Stimulated activated CD8-positive, alpha-beta memory T cell treated with anti-CD3 and anti-CD28 coated beads, Interleukin-15, amount 100 ng/mL, for 4 hours (primary cell): ENCODE measurements at regions not wholly inside any gene's neighbourhood (a gene's known extent, or its start where the extent isn't known, plus 50 kb on each side); places are given as distances from the start of the nearest gene placed in this dataset.
"Not testable (repeated sequence)": the region's sequence is repeated elsewhere in the genome, so short reads cannot be mapped to it uniquely, and the experiment has no call there.

Experiments
- DNase-seq, 2 donors: peaks; one replicate each; pipeline ENCODE4 v3.0.0-alpha.2; 2020; ENCODE audit warnings: low read depth in 2 of 2

DNA sequence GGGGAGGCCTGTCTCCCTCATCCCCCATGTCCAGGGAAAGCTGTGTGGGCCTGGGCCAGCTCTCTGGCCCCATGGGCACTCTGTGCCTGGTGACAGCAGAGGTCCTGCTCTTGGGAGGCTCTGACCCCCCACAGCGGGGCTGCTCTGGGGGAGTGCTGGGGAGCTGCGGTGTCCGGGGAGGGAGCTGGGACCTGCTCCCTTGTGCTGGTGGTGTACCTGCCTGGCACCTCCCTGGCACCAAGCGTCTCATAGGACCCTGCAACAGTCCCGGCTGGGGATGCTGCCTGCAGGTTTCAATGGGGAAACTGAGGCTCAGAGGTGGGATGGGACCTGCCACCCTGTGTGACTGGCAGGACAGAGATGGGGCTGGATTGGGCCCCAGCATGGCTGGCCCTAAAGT is 111.3 kb downstream of the KIF26A start:
- DNase-seq: no peak

DNA sequence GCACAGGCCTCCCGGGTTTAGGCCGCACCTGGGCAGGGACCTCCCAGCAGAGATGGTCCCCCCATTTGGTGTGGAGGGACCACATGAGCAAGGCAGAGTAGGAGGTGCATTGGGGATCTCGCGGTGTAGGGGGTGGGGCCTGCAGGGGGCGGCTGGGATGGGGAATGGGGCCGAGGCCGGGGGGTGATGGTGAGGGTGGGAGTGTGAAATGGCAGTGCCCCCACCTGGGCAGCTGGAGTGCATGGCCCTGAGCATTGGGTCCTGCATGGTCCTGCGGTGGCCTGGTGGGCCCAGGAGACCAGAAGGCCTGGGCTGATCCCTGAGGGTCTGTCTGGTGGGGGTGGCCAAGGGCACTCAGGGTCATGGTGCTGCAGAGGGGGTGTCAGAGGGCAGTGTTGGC is 111.8 kb downstream of the KIF26A start:
- no peak for DNase-seq

DNA sequence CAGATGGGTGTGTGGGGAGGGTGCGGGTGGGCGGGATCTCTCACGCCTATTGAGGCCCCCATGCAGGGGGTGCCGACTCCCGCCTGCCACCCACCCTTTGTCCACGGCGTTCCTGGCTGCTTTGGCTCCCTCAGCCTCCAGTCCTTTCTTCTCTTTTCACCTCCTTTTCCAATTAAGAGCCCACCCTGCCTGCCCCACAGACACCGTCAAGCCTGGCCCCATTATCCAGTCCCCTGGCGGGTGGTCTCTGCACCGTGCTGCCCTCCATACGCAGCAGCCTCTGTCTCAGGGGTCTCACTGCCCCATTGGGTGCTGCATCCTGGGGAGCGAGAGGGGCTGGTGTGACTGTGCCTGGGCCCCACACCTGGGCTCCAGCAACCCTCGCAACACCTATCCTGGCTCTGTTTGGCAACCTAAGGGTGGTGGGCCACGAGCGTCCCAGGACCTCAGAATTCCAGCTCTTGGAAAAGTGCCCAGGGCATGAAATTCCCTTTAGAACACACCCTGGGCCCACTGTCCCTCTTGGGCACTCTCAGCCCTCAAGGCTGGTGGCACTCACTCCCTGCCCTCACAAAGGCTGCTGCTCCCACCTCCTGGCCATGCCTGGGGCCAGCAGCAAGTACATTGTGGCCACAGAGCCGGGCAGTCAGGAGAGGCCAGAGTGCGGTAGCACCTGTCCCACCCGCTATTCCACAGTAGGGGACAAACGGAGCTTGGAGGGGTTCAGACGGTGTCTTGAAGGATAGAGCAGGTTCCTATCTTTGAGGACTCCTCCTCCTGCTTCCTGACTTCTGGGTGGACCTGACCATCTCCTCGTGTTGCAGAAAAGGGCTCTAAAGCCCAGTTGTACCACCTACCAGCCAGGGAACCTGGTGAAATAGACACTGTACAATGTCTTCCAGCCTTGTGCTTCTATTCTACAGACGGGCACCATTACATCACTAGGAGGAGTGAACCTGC is 114.1 kb downstream of the KIF26A start:
- DNase-seq: no peak

DNA sequence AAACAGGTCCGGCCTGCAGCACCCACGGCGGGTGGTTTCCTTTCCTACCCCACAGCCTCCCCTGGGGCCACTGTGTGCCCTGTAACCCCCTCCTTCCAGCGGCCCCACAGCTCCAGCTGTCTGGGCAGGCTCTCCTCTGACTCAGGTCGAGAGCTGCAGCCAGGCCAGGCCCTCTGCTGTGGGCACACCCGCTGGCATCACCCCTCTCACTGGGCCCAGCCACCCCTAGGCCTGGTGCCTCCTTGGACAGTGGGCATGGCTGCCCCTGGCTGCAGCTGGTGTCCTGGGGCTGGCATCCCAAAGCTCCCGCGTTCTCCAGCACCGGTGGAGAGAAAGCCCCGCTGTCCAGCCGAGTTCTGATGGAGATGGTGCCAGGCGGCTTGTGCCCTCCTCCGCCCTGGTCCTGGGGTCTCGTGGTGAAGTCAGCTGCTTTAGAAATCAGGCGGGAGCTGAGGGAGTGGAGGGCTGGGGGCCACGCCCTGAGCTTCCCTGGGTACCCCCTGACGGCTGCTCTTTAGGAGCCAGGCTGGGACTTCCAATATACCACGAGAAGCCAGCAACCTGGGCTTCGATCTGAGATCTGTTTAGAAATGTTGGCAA is 114.9 kb downstream of the KIF26A start:
- no peak for DNase-seq

DNA sequence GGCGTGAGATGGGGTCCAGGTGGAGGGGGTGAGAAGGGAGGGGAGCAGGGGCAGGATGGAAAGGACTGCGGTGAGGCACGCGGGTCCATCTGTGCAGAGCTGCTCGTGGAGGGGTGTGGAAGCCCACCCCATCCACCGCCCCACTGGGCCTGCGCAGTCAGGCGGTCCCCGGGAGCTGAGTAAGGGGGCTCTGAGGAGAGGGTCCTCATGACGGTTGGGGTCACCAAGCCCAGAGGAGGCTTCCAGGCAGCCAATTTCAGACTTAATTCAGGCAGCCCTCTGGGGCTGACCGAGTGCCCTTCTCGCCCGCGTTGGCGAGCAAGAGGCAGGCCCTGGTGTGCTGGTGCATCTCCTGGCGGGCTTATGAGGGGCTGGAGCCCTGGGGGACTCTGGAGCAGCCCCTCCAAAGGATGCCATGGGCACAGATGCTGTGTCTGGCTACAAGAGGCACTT is 115.5 kb downstream of the KIF26A start:
- no peak for DNase-seq

DNA sequence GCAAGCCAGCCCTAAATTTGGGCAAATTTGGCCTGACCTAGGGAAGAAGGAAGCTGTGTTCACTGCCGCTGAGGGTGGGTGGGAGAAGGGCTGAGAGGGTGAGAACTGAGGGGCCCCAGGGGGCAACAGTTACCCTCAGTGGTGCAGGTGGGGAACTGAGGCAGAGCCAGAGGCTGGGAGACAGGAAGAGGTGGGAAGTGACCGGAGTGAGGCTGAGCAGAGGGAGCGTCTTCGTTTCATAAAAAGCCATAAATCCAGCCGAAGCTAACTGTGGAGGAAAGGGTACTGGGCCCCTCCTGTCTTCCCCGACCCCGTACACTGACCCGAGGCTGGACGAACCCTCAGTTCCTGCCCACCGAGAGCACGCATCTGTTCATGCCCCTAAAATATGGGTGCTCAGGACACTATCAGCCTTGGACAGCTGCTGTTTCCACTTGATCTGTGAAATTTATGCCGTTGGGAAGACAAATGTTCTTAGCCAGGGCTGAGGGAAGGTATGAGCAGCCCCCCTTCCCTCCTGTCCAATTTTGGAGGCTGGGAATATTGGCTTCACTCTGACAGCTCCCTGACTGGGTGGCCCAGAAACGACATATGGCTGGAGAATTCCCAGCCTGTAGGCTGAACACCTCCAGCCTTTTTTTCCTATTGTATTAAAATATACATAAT is 116.5 kb downstream of the KIF26A start:
- DNase-seq: no peak

DNA sequence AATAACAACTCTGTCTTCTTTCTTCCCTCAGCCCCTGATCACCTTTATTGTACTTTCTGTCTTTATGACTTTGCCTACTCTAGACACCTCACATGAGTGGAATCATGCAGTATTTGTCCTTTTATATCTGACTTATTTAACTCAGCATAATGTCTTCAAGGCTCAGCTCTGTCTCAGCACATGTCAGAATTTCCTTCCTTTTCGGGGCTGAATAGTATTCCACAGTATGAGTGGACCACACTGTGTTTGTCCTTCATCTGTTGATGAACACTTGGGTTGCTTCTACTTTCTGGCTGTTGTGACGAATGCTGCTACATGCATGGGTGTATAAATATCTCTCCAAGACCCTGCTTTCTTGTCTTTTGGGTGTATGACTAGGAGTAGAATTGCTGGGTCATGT is 117.6 kb downstream of the KIF26A start:
- DNase-seq: no peak

DNA sequence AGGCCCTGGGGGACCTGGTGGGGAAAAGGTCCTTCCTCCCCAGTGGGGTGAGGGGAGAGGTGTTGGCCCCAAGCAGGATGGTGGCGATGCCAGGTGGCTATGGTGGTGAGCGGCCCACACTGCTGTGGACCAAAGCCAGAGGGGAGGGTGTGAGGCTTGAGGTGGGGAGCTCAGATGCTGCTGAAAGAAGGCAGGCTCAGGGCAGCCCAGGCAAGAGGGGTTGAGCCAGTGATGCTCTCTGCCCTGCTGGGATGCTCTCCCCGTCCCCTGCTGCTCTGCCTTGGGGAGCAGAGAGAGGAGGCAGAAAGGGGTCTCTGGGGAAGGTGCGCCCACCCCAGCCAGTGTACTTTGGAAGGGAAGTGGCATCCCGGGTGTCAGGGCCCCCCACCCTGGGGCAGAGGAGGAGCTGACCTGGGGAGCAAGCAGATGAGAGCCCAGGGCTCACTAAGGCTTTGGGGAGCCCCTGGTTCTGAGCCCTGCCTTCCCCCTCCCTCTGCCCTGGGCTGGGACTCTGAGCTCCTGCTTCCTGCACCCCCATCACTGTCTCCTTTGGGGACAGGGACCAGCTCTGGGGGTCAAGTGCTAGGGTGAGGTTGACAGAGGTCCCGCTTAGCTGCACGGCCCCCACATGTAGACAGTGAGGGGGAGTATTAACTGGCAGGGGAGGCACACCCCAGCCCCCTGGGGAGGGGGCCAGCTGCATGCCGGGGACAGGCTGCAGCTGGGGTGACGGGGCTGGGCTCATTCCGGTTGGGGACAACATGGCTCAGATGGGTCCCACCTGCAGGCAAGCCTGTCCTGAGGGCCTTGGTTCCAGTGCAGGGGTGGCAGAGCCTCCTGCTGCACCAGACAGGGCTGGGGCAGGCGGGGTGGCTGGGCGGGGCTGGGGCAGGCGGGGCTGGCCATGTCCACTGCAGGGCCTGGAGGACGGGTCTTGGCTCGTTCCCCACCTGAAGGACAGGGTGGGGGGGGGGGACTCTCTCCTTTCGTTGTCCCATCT is 124.4 kb downstream of the KIF26A start:
- no peak for DNase-seq

DNA sequence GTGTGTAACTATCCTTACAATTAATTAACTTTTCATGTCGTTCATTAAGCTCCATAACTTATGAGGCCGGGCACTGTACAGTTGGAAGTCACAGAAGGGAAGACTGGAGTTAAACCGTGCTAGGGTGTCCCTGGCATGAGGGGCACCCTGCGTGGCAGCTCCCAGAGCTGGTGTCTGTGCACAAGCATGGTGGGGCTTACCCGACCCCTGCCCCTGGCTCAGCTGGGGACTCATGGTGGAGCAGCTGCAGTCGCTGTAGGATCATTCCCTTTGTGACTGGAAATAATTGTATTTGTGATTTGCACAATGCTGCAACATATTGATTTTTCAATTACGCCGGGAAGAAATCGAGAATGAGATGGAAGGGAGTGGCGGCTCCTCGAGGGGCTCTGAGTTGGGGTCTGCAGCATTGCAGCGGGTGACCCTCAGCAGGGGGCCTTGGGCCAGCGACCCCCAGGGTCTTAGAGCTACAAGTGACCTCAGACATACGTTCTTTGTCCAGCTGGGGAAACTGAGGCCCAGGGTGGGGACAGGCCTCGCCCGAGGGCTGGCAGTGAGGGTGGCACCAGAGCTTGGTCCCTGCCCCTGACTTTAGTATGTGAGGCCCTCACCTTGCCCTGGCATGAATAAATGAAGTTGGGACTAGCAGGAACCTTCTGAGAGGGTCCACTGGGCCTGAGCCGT is 125.4 kb downstream of the KIF26A start:
- no peak for DNase-seq

DNA sequence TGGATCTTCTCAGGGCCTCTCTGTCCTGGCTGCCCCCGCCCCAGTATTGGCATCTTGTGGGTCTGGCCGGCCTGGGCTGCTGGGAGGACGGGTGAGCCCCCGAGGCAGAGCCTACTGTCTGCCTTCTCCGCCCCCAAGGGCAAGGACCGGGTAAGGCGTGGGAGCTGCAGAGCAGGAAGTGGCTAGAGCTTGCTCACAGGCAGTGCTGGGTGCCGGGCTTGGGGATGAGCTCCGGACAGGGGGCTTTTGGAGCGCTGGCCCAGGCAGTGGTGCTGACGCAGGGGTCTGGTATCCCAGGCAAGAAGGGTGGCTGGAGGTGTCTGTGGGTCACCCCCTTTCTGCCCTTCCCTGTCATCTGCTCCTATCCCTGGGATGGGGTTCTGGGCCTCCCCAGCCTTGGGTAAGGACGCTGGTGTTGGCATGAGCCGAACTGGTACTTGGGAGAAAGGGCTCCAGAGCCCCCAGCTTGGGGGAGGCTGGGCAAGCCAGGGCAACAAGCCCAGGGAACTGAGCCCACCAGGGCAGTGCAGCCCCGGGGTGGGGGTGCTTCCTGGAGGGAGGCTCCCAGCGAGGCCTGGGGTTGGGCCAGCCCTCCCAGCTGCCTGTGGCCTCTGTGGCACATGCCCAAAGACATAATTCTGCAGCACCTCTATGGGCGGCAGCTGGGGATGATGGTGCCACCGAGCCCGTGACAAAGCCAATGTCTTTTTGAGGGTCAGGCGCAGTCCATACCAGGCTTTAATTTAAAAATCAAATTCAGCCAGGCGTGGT is 126.3 kb downstream of the KIF26A start:
- no peak for DNase-seq

DNA sequence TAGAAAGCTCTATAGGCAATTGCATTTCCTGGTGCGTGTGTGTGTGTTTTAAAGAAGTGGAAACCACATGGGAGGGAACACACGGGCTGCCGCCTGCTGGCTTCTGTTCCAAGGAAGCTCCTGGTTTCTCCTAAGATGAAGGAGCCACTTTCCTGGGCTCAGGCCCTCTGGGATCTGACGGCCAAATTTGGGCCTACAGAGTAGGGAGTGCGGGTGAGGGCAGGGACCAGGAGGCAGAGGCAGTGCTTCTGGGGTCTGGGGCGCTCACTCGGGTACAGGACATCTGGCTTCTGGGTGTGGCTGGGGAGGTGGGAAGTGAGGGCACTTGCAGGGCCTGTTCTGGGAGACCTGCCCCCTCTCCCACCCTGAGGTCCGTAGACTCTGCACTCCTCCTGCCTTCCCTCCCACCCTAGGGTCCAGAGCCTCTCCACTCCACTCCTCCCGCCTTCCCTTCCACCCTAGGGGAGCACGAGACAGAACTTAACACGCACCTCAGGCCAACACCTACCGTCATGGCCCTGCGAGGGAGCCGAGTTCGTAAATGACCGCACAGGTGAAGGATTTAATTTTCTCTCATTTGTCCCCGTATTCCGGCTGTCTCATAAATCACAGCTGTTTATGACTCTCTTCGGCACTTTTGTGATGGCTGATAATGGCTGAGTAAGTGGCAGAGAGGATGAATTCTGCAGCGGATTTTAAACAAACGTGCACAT is 127.7 kb downstream of the KIF26A start:
- DNase-seq: no peak

DNA sequence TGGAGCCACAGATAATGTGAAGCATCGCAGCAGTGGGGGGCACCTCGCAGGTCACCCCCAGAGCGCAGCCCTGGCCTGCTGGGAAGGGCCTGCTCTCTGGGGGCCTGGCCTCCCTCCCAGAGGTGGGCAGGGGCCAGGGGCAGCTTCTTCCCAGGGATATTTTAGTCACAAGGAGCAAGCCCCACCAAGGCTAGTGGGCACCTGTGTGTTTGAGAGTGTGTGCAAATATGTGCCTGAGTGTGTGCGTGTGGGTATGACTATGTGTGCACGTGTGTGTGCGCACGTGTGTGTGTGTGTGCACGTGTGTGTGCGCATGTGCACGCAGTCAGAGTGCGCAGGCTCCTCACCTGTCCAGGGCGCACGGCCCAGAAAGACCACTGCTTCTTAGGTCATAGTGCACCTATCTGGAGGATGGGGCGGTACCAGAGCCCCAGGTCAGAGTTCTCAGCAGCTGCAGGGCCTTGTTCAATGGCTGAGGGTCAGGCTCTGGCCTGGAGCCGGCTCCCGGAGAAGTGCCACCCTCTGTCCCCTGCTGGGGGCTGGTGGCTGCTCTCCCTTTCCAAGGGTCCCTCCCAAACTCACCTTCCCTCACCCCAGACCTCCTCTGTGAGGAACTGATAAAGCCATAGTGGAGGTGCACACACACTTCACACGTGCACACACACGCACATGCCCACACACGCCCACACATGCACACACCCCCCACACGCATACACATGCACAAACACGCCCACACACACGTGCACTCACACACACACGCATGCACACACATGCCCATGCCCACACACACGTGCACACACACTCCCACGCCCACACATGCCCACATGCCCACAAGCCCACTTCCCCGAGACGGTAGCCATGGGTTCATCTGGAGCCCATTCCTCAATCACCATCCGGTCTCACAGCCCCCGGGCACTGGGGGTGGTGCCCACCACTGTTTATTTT is 128.5 kb downstream of the KIF26A start:
- DNase-seq: no peak

DNA sequence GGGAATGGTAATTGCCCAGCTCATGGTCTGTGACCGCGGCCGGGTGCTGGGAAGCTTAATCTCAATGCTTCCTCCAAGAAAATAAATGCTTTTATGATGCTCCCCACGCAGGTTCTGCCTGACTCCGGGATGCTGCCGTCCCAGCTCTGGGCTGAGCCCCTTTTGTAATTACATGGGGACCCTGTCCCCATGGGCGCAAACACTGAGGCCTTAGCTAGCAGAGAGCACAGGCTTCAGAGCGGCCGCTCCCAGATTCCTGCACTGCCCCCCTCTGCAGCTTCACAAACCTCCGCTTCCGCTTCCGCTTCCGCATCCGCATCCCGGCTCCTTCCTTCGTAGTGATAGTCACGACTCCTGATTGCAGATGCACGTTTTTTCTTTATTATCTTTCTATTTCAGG is 129.5 kb downstream of the KIF26A start:
- no peak for DNase-seq

DNA sequence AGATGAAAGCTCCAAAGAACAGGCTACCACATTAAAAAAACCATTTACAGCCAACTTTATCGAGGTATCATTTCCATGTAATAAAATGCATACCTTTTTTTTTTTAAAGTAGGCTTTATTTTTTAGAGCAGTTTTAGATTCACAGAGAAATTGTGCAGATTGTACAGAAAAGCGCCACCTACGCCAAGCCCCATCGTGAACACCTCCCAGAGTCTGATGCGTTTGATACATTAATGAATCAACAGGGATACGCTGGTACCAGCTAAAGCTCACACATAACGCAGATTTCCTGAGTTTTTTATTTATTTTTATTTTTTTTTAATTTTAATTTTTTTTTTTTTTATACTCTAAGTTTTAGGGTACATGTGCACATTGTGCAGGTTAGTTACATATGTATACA is 129.9 kb downstream of the KIF26A start:
- no peak for DNase-seq

DNA sequence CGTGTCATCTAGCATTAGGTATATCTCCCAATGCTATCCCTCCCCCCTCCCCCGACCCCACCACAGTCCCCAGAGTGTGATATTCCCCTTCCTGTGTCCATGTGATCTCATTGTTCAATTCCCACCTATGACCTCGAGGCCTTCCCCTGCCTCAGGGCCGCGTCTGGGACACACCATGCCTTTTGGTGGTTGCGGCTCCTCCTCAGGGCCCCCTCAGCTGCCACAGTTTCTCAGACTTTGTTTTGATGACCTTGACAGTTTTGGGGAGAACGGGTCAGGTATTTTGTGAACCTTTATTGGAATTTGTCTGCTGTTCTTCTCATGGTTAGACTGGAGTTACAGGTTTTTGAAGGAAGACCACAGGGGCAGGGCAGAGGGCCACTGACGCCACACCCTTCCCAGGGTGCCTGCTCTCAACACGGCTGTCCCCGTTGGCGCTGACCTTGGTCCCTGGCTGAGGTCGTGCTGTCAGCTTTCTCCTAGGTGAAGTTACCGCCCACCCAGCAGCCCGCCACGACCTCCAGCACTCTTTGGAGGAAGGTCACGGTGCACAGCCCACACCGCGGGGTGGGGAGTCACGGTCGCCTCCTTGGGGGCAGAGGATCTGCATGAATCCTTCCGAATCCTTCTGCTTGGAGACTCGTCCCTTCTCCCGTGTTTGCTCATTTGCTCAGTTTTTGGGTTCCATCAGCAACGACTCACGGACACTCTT is 130.5 kb downstream of the KIF26A start:
- no peak for DNase-seq

DNA sequence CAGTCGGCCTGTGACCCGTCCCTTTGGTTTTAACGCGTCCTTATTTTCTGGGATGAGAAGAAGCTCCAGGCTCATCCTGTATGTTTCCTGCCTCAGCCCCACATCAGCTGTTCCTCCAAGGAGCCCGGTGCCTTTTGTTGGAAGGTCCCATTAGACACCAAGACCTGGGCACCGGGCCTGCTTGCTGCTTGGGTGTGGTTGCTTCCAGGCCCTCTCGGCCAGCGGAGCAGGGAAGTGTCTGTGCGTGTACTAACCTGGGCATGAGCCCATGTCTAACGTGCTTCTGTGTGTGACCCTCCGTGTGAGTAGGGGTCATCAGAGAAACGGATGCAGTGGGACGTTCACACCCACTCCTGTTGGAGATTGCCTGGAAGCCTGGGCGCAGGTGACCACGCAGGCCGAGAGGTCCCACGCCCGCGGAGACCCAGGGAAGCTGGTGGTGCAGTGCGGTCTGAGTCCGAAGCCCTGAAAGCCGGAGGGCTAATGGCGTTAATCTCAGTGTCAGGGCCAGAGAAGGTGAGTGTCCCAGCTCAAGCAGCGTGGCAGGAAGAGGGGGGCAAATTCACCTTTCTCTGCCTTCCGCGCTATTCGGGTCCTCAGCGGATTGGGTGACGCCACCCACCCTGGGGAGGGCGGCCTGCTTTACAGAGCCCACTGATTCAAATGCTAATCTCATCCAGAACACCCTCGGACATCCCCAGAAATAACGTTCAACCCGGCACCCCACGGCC is 131.3 kb downstream of the KIF26A start:
- not testable (repeated sequence) for DNase-seq

DNA sequence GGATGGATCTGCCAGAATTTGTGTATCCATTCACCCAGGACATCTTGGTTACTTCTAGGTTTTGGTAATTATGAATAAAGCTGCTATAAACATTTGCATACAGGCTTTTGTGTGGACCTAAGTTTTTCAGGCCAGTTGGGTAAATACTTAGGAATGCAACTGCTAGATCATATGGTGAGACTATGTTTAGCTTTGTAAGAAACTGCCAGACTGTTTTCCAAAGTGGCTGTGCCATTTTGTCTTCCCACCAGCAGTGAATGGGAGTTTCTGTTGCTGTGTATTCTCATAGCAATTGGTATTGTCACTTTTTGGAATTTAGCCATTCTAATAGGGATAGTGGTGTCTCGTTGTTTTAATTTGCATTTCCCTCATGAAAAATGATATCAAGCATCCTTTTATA is 133.0 kb downstream of the KIF26A start:
- no peak for DNase-seq
